ENCODE measurements at regions not wholly inside any gene's neighbourhood (a gene's known extent, or its start where the extent isn't known, plus 50 kb on each side); places are given as distances from the start of the nearest gene placed in this dataset.

DNA sequence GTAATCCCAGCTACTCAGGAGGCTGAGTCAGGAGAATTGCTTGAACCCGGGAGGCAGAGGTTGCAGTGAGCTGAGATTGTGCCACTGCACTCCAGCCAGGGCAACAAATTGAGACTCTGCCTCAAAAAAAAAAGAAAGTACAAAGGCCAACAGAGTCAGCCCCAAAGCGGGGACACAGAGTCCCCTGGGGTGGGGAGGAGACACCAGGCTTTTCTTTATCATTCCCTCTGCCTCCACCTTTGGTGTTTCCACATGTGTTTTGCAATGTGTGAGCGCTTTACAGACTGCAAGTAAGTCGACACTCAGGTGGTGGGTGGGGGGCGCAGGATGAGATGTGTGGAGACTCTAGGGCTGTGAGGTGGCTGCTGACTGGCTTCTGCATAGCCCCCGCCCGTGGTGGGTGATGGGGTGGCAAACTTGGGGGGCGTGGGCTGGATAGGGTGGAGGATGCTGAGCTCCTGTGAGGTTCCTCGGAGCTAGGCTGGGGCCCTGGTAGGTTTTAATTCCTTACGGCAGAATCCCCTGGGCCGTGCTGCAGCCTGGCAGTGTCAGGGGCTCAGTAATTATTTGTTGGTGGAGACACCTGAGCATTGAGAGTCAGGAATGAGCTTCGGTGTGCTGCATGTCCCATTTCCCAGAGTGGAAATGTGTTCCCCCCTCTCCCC lies 177.2 kb downstream of the CTTN start:
- DNase-seq = no peak

DNA sequence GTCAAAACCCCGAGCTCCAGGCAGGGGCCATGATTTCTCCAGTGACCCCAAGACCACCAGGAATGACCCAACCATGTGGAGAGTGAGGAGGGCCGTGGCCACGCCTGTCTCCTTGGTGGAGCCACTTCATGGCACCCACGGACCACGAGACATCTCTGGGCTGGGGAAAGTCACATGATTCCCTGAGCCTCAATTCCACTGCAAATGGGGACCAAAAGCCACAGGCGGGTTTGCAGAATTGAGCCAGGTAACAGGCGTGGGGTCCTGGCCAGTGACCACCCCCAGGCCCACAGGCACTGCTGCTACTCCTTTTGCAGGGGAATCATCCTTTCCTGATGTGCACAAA lies 178.9 kb downstream of the CTTN start:
- no peak for DNase-seq

DNA sequence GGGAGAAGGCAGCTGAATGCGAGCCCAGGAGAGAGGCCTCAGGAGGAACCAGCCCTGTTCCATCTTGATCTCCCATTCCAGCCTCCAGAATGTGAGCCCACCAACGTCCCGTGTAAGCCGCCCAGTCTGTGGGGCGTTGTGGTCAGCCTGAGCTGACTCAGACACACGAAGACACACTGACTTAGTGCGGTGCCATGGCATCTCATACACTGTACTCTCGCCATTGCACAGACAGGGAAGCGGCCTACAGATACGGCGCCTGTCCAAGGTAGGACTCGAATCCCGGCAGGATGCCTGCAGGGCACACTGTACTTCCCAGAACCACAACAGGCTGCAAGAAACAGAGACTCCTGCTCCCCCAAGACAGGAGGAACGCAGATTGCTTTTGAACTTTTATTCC lies 179.6 kb downstream of the CTTN start:
- DNase-seq = no peak

GRCh38 chr11:70578371-70578770 lies 180.0 kb downstream of the CTTN start:
- DNase-seq = no peak

DNA sequence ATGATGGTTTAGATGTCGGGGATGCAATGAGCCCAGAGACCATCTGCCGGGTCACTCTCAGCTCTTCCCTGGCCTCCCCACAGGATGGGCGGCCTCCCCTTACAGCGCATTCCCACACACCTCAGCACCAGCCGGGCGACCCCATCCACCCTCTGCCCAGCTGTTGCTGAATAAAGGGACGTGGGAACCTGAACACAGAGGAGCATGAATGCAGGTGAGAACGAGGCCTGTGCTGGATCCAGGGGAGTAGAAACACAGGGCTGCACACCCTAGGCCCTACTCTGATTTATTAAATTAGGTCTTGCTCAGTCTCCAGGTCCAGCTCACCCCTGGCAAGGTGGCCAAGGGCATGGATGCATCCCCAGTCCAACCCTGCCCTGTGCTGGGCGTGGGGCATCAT lies 180.5 kb downstream of the CTTN start:
- DNase-seq = no peak

- DNase-seq = no peak
Observed at GRCh38 chr11:70579316-70579955, 181.1 kb downstream of the CTTN start.

GRCh38 chr11:70580036-70580805 lies 181.9 kb downstream of the CTTN start:
- DNase-seq = no peak

- no peak for DNase-seq
Observed at GRCh38 chr11:70581991-70582885, 183.9 kb downstream of the CTTN start.

DNA sequence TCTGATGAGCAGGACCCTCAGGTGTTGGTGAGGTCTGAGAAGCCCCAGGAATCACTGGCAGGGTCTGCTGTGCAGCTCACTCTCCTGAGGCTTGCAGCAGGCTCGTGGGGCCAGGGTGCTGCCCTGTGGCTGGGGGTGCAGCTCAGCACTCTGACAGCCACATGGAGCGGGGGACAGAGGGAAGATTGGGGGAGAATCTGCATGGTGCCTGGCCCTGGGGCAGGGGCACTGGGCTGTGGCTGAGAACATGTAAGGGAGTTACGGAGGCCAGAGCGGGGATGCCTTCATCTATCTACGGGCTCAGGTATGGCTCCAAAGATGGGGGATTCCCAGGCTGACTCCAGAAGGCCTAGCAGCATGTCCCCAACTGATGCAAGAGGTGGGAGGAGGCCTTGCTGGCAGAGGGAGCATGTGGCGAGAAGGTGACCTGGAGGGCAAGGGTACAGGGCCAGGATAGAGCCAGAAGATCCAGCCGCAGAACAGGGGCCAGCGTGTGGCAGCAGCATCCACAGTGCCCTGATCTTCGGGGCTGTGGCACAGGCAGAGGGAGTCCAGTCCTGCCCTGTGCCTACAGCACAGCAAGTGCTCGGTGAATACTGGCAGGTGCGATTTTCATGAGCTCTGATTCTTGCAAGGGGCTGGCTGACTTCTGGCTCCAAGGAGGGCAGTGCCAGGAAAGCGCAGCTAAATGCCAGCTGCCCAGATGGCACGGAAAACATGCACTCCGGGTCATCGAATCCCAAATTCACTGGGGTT lies 184.7 kb downstream of the CTTN start:
- DNase-seq = no peak

DNA sequence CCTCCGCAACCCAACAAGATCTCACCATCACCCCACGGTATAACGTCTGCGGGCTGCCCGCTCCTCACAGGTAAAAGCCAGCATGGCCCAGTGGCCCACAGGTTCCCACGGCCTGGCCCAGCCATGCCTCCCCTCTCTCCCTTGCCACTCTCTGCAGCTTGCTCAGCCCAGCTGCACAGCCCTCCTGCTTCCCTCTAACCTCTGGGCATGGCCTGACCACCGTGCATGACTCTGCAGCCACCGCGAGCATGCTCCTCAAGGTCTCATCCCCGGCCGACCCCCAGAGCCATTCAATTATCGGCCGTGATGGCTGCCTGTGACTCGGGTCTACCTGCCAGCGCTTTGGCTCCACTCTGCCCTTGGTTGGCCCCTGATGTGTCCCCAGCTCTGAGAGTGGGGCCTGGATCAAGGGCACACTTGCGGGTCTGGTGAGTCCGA lies 185.5 kb downstream of the CTTN start:
- DNase-seq = no peak

DNA sequence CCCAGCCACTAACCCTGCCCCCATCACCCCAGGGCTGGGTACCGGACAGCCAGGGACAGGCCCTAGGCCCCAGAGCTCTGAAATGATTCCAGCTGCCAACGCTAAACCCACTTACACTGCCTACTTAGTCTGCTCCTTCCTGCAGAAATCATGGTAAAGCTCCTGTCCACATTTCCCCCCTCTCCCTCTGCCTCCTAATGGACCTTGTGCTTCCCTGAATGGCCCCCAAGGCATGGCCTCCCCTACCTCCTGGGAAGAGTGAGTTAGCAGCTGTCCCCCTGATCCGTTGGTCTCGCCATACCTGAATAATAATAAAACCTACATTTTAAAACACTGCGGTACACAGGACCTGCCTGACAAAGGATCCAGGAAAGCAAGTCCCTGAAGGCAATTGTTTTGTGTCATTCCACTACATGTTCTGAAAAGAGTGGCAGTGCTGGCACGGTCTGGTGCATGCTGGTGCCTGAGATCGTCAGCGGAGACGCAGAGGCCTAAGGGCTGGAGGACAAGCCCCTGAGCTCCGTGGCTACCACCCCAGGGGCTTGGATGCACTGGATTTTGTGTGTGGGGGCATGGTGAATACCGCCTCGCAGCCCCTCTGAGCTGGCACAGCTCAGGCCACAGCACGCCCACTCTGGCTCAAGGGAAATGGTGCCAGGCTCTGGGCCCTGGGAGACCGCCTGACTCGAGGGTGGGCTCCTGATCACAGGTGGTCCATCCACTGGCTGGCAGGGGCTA lies 186.3 kb downstream of the CTTN start:
- no peak for DNase-seq

DNA sequence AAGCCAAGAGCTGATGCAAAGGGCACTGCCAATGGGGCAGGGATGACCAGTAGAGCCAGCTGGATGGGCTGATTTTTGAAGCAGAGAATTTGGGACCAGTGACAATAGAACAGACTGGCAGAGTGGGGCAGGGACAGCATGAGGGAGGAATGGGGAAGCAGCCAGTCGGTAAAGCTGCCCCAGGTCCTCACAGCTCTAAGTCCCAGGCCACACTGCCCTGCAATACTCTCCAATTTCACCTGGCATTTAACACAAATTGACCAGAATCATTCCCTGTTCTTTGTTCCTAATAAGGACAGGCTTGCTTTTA lies 186.9 kb downstream of the CTTN start:
- no peak for DNase-seq

DNA sequence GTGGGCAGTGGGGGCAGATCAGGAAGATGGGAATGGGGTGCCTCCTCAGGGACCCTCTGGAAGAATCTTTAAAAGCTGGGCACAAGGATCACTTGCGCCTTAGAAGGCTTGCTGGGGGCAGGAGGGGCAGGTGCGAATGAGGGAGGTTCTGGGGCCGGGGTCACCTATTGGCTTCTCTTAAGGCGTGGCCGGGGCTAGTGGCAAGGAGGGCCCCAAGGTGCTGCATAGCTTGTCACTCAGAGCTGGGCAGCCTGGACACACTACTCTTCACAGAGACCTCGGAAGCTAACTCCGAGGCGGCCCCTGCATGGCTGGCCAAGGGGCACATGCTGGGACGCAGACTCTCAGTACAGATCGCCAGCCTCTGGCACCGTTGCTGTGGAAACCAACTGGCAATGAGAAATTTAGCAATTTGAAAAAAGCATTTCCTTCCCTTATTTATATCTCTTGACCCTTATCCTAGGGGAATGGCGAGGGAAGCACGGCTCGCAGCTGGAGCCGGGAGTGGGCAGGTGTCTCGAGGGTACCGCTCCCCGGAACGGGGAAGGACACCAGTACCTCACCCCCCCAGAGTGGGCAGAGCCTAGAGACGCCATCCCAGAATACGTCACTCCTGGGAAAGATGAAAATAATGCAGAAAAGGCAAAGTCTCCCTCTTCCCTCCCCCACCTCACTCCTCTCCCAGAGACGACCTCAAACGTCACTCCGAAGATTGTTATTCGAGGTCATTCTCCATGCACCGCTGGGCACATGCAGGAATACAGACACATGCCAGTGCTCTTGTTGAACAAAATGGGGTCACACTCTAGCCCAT lies 188.1 kb downstream of the CTTN start:
- no peak for DNase-seq

DNA sequence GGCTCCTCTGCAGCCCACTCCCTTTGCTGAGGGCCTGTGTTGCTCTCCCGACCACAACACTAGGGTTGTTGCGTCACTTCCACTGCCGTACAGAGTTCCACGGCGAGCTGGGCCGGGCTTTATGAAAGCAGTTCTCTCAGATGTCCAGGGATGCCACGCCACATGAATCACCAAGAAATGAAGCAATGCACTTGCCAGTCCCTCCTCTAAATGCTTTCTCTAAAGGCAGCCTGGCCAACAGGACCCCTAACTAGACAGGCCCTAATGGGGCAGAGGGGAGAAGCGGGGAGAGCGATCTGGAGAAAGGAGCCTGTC lies 188.7 kb downstream of the CTTN start:
- DNase-seq = no peak

DNA sequence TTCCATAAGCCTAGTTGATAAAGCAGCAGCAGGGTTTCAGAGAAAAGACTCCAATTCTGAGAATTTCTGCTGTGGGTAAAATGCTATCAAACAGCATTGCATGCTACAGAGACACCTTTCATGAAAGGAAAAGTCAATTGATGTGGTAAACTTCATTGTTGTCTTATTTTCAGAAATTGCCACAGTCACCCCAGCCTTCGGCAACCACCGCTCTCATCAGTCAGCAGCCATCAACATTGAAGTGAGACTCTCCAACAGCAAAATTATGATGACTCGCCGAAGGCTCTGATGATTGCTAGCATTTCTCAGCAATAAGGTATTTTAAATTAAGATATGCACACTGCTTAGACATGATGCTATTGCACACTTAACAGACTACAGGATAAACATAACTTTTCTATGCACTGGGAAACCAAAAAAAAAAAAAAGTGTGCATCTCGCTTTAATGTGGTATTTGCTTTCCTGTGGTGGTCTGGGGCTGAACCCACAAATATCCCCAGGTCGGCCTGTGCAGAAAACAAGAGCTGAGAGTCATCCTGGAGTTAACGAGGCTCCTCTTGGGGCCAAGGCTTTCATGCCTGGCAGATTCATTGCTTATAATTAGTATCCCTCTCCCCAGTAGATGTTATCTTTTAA lies 192.1 kb downstream of the CTTN start:
- no peak for DNase-seq

GRCh38 chr11:70592641-70593165 lies 194.4 kb downstream of the CTTN start:
- DNase-seq = no peak

DNA sequence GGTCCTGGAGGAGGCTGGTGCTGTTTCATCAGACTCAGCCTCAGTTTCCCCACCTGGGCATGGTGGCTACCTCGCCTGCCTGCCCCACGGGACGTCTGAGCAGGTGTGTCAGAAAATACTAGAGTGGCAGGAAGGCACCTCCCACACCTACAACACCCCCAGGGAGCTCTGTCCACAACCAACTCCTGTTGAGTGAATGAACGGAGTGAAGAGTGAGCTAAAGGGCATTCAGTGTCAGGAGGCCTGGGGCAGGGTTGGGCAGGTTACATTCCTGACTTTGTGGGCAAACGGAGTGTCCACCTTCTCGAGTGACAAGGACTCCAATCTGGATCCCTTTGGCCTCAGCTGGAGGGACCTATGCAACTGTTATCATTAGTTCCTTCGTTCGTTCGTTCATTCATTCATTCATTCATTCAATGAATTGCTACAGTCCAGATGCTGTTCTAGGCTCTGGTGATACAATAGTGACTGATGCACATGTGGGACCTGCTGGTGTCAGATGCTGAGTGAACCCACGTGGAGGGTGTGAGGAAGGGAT lies 195.2 kb downstream of the CTTN start:
- DNase-seq = no peak

DNA sequence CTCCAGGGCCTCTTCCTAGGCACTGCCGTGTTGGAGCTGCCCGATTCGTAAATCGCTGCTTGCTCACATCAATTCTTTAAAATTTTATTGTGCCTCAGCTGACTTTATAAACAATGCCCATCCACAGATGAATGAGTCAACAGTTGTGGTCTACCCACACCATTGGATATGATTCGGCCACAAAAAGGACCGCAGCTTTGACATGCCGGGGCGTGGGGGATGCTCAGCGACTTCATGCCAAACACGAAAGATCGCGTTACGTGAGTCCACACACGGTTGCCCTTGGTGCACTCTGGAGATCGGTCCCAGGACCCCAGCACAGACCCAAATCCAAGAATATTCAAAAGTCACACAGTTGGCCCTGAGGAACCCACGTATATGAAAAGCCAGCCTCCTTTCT lies 195.7 kb downstream of the CTTN start:
- DNase-seq = no peak

- DNase-seq = no peak
Observed at GRCh38 chr11:70594606-70595005, 196.3 kb downstream of the CTTN start.

GRCh38 chr11:70595016-70595415 lies 196.7 kb downstream of the CTTN start:
- no peak for DNase-seq

Measured in Kasumi-1 (cell line).